GM23338 (cell line): ENCODE measurements at regions not wholly inside any gene's neighbourhood (a gene's known extent, or its start where the extent isn't known, plus 50 kb on each side); places are given as distances from the start of the nearest gene placed in this dataset.

Experiments used
- ATAC-seq: fragments of 200-7000 bp; cut with Tn5 transposase; 3 replicates; pipeline ENCODE4 v1.9.1; 2020
- DNase-seq: peaks from one replicate; pipeline ENCODE4 v3.0.0-alpha.2; 2015; ENCODE audit warnings: low spot score
- H2AFZ ChIP-seq: fragments of 200-600 bp; sonication (generic); 2 replicates; pipeline ENCODE4 v1.8.0; 2016; ENCODE audit warnings: antibody characterized with exemption, mild to moderate bottlenecking, moderate library complexity
- H3F3A ChIP-seq: fragments of 200-600 bp; sonication (generic); replicated peaks from 2 replicates; pipeline ENCODE4 v1.8.0; 2017; ENCODE audit warnings: antibody characterized with exemption, mixed run types, low read depth
- H3K27ac ChIP-seq: fragments of 200-600 bp; sonication (generic); 2 replicates; pipeline ENCODE4 v1.6.1; 2016; ENCODE audit warnings: low read depth
- H3K27me3 ChIP-seq: fragments of 200-600 bp; sonication (generic); 2 replicates; pipeline ENCODE4 v1.8.0; 2016; ENCODE audit warnings: mild to moderate bottlenecking, mixed run types, moderate library complexity; ENCODE audit not compliant: insufficient read depth
- H3K36me3 ChIP-seq: fragments of 200-600 bp; sonication (generic); 2 replicates; pipeline ENCODE4 v1.8.0; 2016; ENCODE audit warnings: mild to moderate bottlenecking; ENCODE audit not compliant: insufficient read depth
- H3K4me1 ChIP-seq: fragments of 200-600 bp; sonication (generic); 2 replicates; pipeline ENCODE4 v1.8.0; 2016; ENCODE audit warnings: mild to moderate bottlenecking, moderate library complexity; ENCODE audit not compliant: insufficient read depth
- H3K4me2 ChIP-seq: fragments of 200-600 bp; sonication (generic); 2 replicates; pipeline ENCODE4 v1.7.1; 2017; ENCODE audit warnings: mixed run types
- H3K4me3 ChIP-seq: fragments of 200-600 bp; sonication (generic); 2 replicates; pipeline ENCODE4 v1.6.1; 2016; ENCODE audit warnings: mixed run types
- H3K79me2 ChIP-seq: fragments of 200-600 bp; sonication (generic); replicated peaks from 2 replicates; pipeline ENCODE4 v1.8.0; 2017; ENCODE audit warnings: mild to moderate bottlenecking; ENCODE audit not compliant: insufficient read depth
- H3K9me2 ChIP-seq: fragments of 200-600 bp; sonication (generic); 2 replicates; pipeline ENCODE4 v1.8.0; 2017; ENCODE audit not compliant: insufficient read depth
- H4K20me1 ChIP-seq: fragments of 200-600 bp; sonication (generic); replicated peaks from 2 replicates; pipeline ENCODE4 v1.8.0; 2017; ENCODE audit warnings: mild to moderate bottlenecking; ENCODE audit not compliant: insufficient read depth
- H3K27ac Mint-ChIP-seq: 2 replicates; pipeline ENCODE4 v1.8.0; 2020; ENCODE audit warnings: inconsistent platforms, mild to moderate bottlenecking, moderate library complexity, mixed read lengths
- H3K27me3 Mint-ChIP-seq: 3 replicates; pipeline ENCODE4 v1.8.0; 2022; ENCODE audit warnings: low read depth, mild to moderate bottlenecking, moderate library complexity, mixed read lengths, inconsistent platforms; ENCODE audit not compliant: insufficient read depth, poor library complexity
- H3K36me3 Mint-ChIP-seq: 3 replicates; pipeline ENCODE4 v1.8.0; 2021; ENCODE audit warnings: low read depth, mild to moderate bottlenecking, inconsistent platforms, moderate library complexity, mixed read lengths
- H3K4me1 Mint-ChIP-seq: 3 replicates; pipeline ENCODE4 v1.8.0; 2020; ENCODE audit warnings: mild to moderate bottlenecking, inconsistent platforms, mixed read lengths
- H3K4me3 Mint-ChIP-seq: 3 replicates; pipeline ENCODE4 v1.8.0; 2021; ENCODE audit warnings: moderate library complexity, mild to moderate bottlenecking, inconsistent platforms, mixed read lengths
- H3K9me3 Mint-ChIP-seq: 3 replicates; pipeline ENCODE4 v1.8.0; 2020; ENCODE audit warnings: moderate library complexity, mild to moderate bottlenecking, inconsistent platforms, mixed read lengths
- EZH2 ChIP-seq: fragments of 200-600 bp; sonication (generic); IDR thresholded peaks from one replicate; pipeline ENCODE4 v1.8.0; 2017; ENCODE audit warnings: antibody characterized with exemption, mild to moderate bottlenecking, low read depth; ENCODE audit not compliant: unreplicated experiment
- EZH2phosphoT487 ChIP-seq: fragments of 200-600 bp; sonication (generic); IDR thresholded peaks from one replicate; pipeline ENCODE4 v1.8.1; 2018; ENCODE audit warnings: antibody characterized with exemption; ENCODE audit not compliant: unreplicated experiment
- POLR2AphosphoS5 ChIP-seq: IDR thresholded peaks from 2 replicates; pipeline ENCODE4 v1.6.1; 2016; ENCODE audit warnings: antibody characterized with exemption, low read depth
- STAT1 ChIP-seq: IDR thresholded peaks from one replicate; pipeline ENCODE4 v1.6.1; 2016; ENCODE audit warnings: antibody characterized with exemption; ENCODE audit not compliant: unreplicated experiment
- ZNF114 ChIP-seq: fragments of 250-450 bp; sonication (Bioruptor Pico); IDR thresholded peaks from 2 replicates; pipeline ENCODE4 v1.5.0; 2020; ENCODE audit warnings: mild to moderate bottlenecking, moderate library complexity
- TF ChIP-seq, protein P1 (sequence below): IDR thresholded peaks from one replicate; pipeline ENCODE4 v1.6.1; 2018; ENCODE audit warnings: antibody characterized with exemption; ENCODE audit not compliant: unreplicated experiment

DNA sequence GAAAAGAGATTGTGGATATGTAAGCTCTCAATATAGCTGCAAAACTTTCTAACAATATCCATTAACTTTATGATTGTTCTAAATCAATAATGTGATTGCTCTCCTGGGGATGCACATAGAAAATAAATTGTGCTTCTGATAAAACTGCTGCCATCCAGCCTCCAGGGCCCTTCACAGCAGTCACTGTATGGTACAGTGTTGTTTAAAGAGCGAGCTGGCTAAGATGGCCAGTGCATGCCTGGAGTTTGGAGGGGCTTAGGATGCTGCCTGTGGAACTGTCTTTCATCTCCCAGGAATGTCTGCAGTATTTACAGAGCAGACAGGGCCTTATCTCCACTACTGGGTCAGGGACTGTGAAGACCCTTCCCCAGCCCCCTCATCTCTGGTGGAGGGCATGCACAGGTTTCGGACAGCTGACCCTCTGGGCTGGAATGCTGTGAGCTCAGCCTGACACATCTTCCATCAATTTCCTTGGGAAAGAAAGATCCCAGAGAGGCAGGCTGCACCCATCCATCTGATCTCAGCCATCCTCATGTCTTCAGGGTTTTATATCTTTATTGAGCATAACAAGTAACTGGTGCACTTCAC, 137.0 kb downstream of the PLPP3 start:
- no peaks in the 10 kb centered on the region for H4K20me1 ChIP-seq
- no peaks in the 10 kb centered on the region for H3K79me2 ChIP-seq
- peaks cover 13% of the 10 kb centered on the region for H3K4me1 ChIP-seq
- no peak for TF ChIP-seq ZNF114 (CRISPR knock-in tag)
- TF ChIP-seq EZH2, result no peak
- TF ChIP-seq POLR2AphosphoS5, result no peak
- TF ChIP-seq EZH2phosphoT487, result no peak
- TF ChIP-seq STAT1, result no peak
- H3K36me3 ChIP-seq, result no peaks in the 10 kb centered on the region
- H3F3A ChIP-seq, result no peaks in the 10 kb centered on the region
- H3K4me3 ChIP-seq, result no peak overlapping the region
- no peak overlapping the region for H3K4me2 ChIP-seq
- no peak overlapping the region for H3K27ac ChIP-seq
- no peaks in the 10 kb centered on the region for H3K36me3 Mint-ChIP-seq
- no peak overlapping the region for H3K4me3 Mint-ChIP-seq
- peaks cover 15% of the 10 kb centered on the region for H3K4me1 Mint-ChIP-seq
- H3K27me3 ChIP-seq, result peaks cover 15% of the 10 kb centered on the region
- DNase-seq (no peak), ATAC-seq (no peak)
- H3K9me3 Mint-ChIP-seq, result no peaks in the 10 kb centered on the region
- H3K9me2 ChIP-seq, result 0 out of 2 replicates have a peak, but pooled peaks cover 8% of the 10 kb centered on the region
- H3K27me3 Mint-ChIP-seq, result peaks cover 8% of the 10 kb centered on the region
- H2AFZ ChIP-seq, result no peak overlapping the region
- H3K27ac Mint-ChIP-seq, result no peak overlapping the region

DNA sequence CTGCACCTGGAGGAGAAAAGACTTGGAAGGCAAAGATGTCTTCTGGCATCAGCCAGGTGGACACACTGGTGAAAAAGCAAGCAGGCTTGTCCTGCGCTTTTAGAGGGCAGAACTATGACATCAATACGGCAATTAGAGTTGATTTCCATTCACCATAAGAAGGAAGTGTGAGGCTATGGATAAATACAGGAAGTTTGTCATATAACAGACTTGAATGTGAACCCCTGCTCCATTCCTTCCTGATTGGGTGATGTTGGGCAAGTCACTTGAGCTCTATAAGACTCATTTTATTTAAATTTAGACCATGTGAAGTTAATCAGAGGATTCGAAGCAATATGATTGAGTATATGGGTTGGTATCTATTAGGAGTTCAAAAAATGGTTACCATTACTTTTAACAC, 137.8 kb downstream of the PLPP3 start:
- TF ChIP-seq ZNF114 (CRISPR knock-in tag), result no peak
- TF ChIP-seq, protein P1, sequence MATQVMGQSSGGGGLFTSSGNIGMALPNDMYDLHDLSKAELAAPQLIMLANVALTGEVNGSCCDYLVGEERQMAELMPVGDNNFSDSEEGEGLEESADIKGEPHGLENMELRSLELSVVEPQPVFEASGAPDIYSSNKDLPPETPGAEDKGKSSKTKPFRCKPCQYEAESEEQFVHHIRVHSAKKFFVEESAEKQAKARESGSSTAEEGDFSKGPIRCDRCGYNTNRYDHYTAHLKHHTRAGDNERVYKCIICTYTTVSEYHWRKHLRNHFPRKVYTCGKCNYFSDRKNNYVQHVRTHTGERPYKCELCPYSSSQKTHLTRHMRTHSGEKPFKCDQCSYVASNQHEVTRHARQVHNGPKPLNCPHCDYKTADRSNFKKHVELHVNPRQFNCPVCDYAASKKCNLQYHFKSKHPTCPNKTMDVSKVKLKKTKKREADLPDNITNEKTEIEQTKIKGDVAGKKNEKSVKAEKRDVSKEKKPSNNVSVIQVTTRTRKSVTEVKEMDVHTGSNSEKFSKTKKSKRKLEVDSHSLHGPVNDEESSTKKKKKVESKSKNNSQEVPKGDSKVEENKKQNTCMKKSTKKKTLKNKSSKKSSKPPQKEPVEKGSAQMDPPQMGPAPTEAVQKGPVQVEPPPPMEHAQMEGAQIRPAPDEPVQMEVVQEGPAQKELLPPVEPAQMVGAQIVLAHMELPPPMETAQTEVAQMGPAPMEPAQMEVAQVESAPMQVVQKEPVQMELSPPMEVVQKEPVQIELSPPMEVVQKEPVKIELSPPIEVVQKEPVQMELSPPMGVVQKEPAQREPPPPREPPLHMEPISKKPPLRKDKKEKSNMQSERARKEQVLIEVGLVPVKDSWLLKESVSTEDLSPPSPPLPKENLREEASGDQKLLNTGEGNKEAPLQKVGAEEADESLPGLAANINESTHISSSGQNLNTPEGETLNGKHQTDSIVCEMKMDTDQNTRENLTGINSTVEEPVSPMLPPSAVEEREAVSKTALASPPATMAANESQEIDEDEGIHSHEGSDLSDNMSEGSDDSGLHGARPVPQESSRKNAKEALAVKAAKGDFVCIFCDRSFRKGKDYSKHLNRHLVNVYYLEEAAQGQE, result no peak
- no peak overlapping the region for H3K27ac ChIP-seq
- H3K4me2 ChIP-seq, result no peak overlapping the region
- Mint-ChIP-seq H3K36me3 (no peaks in the 10 kb centered on the region), H3K9me3 (no peaks in the 10 kb centered on the region), H3K27ac (no peak overlapping the region), H3K4me1 (peaks cover 22% of the 10 kb centered on the region), H3K4me3 (no peak overlapping the region), H3K27me3 (peaks cover 10% of the 10 kb centered on the region)
- no peaks in the 10 kb centered on the region for H4K20me1 ChIP-seq
- no peaks in the 10 kb centered on the region for H3K79me2 ChIP-seq
- peaks cover 16% of the 10 kb centered on the region for H3K27me3 ChIP-seq
- no peak overlapping the region for H2AFZ ChIP-seq
- H3F3A ChIP-seq, result no peaks in the 10 kb centered on the region
- no peak for DNase-seq
- ATAC-seq, result no peak
- H3K4me3 ChIP-seq, result no peak overlapping the region
- H3K9me2 ChIP-seq, result 0 out of 2 replicates have a peak, but pooled peaks cover 8% of the 10 kb centered on the region
- H3K4me1 ChIP-seq, result peaks cover 19% of the 10 kb centered on the region
- H3K36me3 ChIP-seq, result no peaks in the 10 kb centered on the region
